HG03378 (cell line): ENCODE measurements at regions not wholly inside any gene's neighbourhood (a gene's known extent, or its start where the extent isn't known, plus 50 kb on each side); places are given as distances from the start of the nearest gene placed in this dataset.

Experiments
- ATAC-seq: cut with Tn5 transposase; IDR thresholded peaks from one replicate; pipeline ENCODE4 v1.9.1; 2021; ENCODE audit warnings: mild to moderate bottlenecking, moderate library complexity; ENCODE audit not compliant: unreplicated experiment

DNA sequence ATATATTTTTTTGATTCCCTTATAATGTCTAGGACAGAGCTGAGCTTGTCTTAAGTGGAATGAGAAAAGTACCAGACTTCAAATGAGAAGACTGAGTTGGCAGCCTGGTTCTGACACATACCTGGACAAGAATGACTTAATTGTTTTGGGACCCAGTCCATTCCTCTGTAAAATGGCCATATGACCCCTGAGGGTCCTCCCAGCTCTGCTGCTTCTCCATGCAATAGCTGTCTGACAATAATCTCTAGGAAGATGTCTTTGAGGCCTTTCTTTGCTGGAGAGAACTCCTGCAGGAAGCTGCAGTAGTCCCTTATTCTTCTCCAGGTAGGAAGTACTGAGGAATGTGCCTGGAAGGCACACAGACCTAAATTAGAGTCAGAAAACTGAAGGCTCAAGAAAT is 55.9 kb upstream of the SLIT3 start:
- no peak for ATAC-seq

DNA sequence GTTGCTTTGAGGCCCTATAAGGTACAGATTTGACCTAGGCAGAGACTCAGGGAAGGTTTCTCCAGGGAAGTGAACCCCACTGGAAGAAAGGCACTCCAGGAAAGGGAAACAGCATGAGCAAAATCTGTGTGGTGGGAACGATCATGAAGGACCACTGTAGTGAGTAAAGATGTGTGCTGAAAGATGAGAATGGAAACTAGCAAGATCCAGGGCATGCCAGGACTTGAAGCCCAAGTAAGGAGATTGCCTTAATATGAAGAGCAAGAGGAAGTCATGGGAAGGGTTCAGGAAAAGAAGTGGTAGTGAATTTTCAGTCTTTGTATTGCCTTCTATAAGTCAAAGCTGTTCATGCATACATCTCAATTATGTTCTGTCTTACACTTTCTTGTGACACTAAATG is 55.2 kb upstream of the SLIT3 start:
- no peak for ATAC-seq

DNA sequence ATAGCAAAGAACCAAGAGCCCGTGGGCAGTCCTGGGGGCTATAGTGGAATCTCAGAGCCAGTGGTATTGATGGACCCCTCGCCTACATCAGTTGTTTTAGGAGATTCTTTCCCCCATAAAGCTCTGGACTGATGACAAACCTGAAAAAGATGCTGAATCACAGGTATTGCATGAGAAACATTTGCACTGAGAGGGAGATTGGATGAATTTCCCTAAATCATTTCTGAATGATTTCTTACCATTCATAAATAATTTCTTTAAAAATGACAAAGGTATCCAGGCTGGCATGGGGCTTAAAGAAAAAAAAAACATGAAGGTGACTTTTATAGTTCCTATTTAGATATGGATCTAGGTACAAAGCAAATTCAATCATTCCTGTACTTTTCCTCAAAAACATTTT is 54.0 kb upstream of the SLIT3 start:
- no peak for ATAC-seq

DNA sequence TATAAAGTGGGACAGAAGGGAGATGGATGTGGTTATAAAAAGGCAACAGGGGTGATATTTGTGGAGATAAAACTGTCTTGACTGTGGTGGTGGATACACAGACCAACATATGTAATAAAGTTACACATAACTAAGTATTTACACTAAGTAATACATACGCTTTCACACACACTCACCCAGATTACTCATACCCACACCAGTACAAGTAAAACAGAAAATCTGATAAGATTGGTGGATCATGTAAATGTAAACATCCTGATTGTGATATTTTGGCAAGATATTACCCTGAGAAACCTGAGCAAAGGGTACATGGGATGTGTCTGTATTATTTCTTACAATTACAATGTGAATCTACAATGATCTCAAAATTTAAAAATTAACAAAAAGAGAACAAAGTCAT is 53.3 kb upstream of the SLIT3 start:
- no peak for ATAC-seq

DNA sequence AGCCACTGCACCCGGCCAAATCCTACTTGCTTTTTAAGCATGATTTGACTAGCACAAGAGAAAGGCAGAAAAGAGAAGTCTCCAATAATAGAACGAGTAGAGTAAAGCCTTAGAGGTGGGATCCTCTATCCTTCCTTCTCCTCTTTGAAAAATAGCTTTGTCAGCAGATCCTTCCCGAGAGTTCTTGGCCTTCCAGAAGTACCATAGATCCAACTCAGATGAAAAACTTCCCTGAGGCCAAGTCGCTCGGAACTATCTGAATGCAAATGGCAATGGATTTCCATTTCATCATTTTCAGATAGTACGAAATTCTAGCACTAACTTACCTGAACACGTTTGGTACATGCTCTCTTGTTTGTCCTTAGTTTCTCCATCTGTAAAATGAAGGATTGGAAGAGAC is 52.0 kb upstream of the SLIT3 start:
- ATAC-seq = no peak

DNA sequence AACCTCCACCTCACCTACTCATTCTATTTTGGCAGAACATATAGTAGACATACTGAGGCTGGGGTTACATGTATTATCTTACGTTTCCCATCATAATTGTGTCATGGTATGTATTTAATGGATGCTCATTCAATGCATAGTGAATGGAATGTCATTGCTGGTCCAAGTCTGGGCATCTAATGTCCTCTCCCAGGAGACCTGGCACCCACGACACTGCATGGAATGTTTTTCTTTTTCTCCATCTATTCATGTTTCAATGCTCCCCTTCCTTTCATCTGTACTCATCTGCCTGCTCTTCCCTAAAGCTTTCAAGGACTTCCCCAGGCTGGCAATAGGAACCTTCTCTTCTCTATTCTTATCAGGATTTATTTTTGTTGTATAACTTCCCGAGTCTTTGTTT is 50.8 kb upstream of the SLIT3 start:
- ATAC-seq = no peak

DNA sequence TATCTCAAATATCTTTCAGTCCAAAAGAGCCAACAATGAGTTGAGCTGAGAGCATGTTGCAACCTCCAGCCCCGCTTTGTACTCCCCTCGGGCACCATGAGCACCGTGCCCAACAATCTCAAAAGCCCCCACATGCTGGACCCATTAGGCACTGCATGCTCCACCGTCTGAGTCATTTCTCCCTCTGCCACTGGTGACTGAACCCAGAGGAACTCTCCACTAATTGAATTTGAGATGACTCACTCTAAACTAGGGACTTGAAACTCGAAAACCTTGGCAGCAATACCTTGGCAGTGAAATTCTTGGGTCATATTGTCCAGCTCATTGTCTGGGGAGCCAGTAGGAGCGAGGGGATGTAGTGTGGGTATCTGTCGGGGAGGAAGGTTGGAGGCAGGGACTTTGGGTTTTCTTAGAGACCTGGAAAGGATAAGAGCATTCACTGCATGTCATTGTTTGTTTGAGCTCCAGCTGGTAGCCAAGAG is 49.9 kb upstream of the SLIT3 start:
- ATAC-seq = peak; percentile 58
